Kidney tubule cell (primary cell): ENCODE measurements at regions not wholly inside any gene's neighbourhood (a gene's known extent, or its start where the extent isn't known, plus 50 kb on each side); places are given as distances from the start of the nearest gene placed in this dataset.
"Not testable (repeated sequence)": the region's sequence is repeated elsewhere in the genome, so short reads cannot be mapped to it uniquely, and the experiment has no call there.

ENCODE experiments used
- DNase-seq: peaks from one replicate; pipeline ENCODE4 v3.0.0-alpha.2; 2018; ENCODE audit warnings: low spot score

DNA sequence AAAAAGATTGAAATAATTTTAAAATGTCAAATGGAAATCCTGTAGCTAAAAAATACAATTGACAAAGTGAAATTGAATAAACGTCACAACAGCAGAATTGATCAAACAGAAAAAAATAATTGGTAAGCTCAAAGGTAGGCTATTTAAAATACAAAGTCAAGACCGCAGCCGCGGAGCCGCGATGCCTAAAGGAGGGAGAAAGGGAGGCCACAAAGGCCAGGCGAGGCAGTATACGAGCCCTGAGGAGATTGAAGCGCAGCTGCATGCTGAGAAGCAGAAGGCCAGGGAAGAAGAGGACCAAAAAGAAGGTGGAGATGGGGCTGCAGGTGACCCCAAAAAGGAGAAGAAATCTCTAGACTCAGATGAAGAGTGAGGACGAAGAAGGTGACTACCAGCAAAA is 1068.5 kb upstream of the COX7C start:
- no peak for DNase-seq

DNA sequence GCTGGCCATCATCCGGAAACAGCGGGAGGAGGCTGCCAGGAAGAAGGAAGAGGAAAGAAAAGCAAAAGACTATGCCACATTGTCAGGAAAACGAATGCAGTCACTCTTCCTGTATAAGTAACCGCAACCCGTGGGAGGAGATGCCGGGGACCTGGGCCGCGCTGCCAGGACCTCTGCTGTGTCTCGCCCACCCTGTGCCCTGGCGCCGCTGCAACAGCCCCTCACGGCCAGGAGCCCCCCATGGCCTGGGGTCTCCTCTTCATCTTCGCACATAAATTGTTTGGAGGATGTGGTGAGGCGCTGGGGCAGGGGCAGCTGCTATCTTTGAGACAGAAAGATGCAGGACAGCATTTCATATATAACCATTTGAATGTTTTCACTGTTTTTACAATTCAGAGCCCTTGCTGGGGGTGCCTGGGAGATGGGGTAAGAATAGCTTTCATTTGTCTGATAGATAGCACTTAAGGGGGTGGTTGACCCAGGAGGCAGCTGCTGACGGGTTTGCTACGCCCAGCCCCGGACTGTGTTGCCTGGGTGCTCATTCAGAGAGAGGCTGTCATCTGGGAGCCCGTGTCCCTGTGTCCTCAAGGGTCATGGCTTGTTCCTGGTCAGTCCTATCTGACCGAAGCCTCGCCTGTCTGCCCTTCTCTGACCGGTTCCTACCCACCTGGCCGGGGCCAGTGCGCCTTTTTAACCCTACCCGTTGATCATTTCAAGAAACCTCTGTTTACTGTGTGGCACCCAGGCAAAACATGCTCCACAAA is 1067.7 kb upstream of the COX7C start:
- no peak for DNase-seq

DNA sequence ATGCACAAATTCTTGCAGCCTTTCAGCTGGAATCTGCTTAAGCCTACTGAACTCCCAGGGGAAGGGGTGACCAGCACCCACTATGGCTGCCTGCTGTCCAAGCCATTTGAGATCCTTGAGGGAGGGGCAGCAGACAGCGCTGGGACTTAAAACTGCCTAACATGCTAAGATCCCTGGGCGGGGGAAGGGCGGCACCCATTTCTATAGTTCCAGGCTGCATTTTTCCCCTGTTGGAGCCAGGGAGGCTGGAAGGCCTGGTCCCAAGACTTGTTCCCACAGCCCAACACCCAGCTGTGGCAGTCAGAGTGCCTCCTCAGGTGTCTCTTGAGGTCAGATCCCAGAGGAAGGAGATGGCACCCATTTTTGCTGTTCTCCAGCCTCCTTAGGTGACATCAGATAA is 1061.3 kb upstream of the COX7C start:
- no peak for DNase-seq

- peak; percentile 10 for DNase-seq
Observed at GRCh38 chr5:85576666-85577065, 1041.1 kb upstream of the COX7C start.

GRCh38 chr5:85587806-85588205 is 1029.9 kb upstream of the COX7C start:
- not testable (repeated sequence) for DNase-seq

DNA sequence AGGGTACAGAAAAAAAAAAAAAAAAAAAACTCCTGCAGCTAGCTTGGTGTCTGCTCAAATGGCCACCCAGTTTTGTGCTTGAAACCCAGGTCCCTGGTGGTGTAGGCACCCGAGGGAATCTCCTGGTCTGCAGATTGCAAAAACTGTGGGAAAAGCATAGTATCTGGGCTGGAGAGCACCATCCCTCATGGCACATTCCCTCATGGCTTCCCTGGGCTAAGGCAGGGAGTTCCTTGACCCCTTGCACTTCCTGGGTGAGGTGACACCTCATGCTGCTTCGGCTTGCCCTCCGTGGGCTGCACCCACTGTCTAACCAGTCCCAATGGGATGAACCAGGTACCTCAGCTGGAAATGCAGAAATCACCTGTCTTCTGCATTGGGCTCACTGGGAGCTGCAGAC is 1029.5 kb upstream of the COX7C start:
- DNase-seq, result not testable (repeated sequence)

DNA sequence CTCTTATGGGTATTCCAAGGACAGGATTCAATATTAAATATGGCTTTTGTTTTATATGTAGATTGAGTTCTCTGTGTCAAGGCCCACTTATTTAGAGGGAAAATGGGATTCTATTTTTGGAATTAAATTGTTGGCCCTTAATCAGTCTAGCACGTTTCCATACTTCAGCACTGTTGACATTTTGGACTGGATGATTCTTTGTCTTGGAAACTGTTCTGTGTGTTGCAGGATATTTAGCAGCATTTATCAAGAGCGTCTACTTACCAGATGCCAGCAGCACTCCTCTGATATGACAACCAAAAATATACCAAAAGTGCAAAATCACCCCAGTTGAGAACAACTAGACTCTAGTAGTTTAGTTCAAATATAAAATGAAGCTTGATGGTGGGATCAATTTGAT is 1027.0 kb upstream of the COX7C start:
- DNase-seq, result no peak

DNA sequence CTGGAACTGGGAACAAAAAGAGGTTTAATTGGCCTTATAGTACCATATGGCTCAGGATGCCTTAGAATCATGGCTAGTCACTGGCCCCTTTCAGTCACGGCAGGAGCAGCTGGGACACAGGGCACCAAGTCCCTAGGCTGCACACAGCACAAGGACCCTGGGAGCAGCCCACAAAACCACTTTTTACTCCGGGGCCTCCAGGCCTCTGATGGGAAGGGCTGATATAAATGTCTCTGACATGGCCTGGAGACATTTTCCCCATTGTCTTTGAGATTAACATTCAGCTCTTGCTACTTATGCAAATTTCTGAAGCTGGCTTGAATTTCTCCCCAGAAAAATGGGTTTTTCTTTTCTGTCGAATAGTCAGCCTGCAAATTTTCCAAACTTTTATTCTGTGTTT is 1026.4 kb upstream of the COX7C start:
- no peak for DNase-seq

DNA sequence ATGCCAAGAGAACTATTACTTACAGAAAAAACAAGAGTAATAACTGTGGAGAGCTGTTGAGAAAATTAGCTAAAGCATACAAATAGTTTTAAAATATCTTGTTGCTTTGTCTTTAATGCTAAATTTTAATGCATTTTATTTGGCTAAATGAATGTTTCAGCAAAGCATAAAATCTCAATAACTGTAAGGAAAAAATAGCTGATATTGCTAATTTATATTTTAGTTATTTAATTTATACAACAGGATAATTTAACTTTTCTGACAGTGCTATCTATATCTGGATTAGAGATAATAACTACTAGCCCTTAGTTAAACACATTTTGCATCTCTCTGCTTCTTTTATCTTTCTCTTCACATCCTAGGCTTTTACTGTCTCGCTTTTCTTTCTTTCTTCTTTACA is 1014.9 kb upstream of the COX7C start:
- no peak for DNase-seq

DNA sequence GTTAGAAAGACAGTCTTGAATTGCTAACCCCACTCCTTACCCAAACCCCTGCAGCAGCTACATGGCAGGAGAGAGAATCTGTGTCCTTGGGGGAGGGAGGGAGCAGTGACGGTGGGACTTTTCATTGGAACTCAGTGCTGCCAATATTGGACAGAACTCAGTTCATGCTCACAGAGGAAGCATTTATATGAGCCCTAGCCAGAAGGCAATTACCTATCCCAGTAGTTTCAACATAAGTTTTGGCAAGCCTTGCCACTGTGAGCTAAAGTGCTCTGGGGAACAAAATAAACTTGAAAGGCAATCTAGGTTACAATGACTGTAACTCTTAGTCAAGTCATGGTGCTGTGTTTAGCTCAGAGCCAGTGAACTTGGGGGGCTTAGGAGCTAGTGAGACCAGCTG is 1013.4 kb upstream of the COX7C start:
- DNase-seq, result no peak

DNA sequence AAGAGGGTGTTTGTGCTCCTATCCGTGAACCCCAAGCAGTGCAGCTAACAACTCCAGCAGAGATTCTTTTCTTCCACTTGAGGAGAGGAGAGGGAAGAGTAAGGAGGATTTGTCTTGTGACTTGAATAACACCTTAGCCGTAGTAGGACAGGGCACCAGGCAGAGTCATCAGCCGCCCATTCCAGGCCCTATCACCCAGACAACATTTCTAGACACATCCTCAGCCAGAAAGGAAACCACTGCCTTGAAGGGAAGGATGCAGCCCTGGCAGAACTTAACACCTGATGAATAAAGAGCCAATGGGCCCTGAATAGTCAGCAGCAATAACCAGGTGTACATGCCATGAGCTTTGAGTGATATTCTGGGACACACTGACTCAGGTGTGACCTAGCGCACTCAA is 1013.0 kb upstream of the COX7C start:
- DNase-seq, result no peak

GRCh38 chr5:85605381-85605780 is 1012.4 kb upstream of the COX7C start:
- no peak for DNase-seq

GRCh38 chr5:85614489-85614888 is 1003.3 kb upstream of the COX7C start:
- peak; percentile 1 for DNase-seq

DNA sequence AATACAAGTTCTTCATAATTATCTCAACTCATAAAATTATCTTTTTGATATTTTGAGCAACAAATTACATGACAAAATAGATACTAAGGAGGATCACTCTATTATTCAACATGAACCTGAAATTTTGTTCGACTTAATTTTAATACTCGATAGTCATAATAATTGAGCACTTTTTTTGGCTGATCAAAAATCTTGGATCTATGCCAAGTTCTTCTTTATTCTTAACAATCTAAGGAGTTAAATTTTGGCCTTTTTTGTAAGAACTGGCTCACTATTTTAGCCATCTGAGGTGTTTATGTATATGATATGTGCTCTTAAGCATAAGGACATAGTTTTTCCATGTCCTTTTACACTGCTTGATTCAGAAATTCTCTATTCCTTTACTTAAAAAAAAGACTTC is 996.1 kb upstream of the COX7C start:
- DNase-seq, result no peak

DNA sequence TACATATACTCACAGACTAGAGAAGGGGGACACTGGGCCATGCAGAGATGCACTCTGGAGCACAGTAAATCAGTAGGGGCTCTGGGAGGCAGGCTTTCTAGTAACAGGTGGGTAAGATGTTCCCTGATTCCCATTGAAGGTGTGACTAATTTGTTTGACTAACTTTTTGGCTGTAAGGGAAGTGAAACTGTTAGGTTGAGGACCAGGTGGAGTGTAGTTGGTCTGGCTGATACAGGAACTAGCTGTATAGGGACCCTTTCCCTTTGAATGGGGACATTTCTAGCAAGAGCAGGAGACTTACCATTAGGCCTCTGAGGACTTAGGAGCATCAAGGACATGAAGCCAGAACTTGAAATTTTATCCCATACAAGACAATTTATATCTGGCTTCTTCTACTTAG is 989.6 kb upstream of the COX7C start:
- no peak for DNase-seq

- DNase-seq, result not testable (repeated sequence)
Observed at GRCh38 chr5:85638495-85639125, 979.1 kb upstream of the COX7C start.

GRCh38 chr5:85646036-85646435 is 971.7 kb upstream of the COX7C start:
- DNase-seq, result no peak

DNA sequence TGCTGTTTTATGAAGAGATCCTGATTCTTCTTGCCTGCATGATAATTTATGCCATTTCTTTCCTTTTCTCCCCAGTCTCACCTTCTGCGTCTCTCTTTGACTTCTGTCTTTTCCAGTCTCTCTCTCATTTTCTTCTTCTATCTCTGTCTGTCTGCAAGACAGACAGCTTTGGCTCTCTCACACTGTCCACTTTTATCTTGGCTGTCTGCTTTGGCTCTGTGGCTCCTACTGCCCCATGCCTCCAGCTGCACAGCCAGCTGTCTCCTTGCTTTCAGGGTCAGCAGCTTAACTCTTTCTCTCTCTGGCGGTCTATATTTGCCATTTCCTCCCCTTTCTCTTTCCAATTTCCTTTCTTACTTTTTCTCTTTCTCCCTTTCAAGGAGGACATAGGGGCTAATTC is 971.1 kb upstream of the COX7C start:
- no peak for DNase-seq

DNA sequence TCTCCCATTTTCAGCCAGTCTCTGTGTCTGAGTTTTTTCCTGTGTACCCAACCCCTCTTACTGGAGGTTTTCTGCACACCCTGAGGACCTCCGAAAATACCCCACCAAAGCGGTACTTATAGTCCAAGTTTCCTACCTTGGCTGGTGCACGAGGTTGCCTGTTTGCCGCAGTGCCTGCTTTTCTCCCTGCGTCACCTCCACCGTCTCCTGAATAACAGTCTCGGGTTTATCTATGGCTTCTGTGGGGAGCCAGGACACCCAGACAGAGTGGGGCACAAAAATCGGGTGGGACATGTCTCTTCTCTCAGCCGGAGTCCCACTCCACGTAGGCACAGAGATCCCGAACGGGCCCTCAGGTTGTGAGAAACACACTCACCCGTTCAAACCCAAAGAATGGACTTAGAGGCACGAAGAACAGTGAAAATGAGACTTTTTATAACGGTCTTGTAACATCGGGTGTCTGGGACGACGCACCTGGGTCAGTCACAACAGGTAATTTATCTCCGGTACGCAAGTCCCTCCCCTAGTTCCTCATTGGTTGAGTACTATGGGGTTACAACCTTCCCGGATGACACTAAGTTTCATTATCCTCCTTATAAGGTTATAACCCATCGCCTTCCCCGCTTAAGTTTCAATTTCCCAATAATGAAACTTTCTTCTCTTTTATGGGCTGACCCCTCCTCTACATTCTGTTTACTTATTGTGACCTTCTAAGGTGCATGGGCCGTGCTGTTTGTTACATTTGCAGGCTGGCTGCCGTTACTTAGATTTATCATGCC is 970.2 kb upstream of the COX7C start:
- no peak for DNase-seq

GRCh38 chr5:85648495-85648894 is 969.2 kb upstream of the COX7C start:
- no peak for DNase-seq

DNA sequence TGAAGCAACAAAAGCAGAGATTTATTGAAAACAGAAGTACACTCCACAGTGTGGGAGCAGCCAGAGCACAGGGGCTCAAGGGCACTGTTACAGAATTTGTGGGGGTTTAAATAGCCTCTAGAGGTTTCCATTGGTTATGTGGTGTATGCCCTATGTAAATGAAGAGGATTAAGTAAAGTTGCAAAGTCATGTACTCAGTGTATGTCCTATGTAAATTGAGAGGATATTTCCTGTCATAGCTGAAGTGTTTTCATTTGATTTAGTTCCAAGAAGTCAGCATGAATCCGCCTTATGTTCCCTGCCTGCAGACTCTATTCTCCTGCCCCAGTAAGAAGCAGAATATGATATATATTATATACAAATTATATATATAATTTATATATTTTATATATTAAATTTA is 966.0 kb upstream of the COX7C start:
- no peak for DNase-seq

DNA sequence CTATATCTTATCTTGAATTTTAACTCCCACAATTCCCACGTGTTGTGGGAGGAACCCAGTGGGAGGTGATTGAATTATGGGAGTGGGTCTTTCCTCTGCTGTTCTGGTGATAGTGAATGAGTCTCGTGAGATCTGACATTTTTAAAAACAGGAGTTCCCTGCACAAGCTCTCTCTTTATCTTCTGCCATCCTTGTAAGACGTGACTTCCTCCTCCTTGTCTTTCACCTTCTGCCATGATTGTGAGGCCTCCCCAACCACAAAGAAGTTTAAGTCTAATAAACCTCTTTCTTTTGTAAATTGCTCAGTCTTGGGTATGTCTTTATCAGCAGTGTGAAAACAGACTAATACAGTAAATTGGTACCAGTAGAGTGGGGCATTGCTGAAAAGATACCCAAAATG is 963.6 kb upstream of the COX7C start:
- DNase-seq, result not testable (repeated sequence)

- no peak for DNase-seq
Observed at GRCh38 chr5:85656050-85656449, 961.7 kb upstream of the COX7C start.
